ENCODE measurements at regions not wholly inside any gene's neighbourhood (a gene's known extent, or its start where the extent isn't known, plus 50 kb on each side); places are given as distances from the start of the nearest gene placed in this dataset.
"Not testable (repeated sequence)": the region's sequence is repeated elsewhere in the genome, so short reads cannot be mapped to it uniquely, and the experiment has no call there.

GRCh38 chr5:153939101-153939500 is 99.6 kb downstream of the FAM114A2 start:
- no peak for DNase-seq

- no peak for DNase-seq
These were observed 100.4 kb downstream of the FAM114A2 start for GRCh38 chr5:153938191-153938842.

- no peak for DNase-seq
These were observed 101.0 kb downstream of the FAM114A2 start for GRCh38 chr5:153937661-153938060.

GRCh38 chr5:153935151-153935550 is 103.6 kb downstream of the FAM114A2 start:
- DNase-seq = not testable (repeated sequence)

GRCh38 chr5:153926201-153926600 is 112.5 kb downstream of the FAM114A2 start:
- DNase-seq = no peak

GRCh38 chr5:153919161-153919560 is 119.5 kb downstream of the FAM114A2 start:
- no peak for DNase-seq

GRCh38 chr5:153907170-153907775 is 131.4 kb downstream of the FAM114A2 start:
- DNase-seq = no peak

GRCh38 chr5:153905219-153905618 is 133.5 kb downstream of the FAM114A2 start:
- DNase-seq = peak; percentile 61

- DNase-seq = no peak
These were observed 135.4 kb downstream of the FAM114A2 start for GRCh38 chr5:153903321-153903720.

- no peak for DNase-seq
These were observed 136.7 kb downstream of the FAM114A2 start for GRCh38 chr5:153902016-153902415.

- no peak for DNase-seq
These were observed 137.3 kb downstream of the FAM114A2 start for GRCh38 chr5:153901449-153901848.

GRCh38 chr5:153900703-153901395 is 137.9 kb downstream of the FAM114A2 start:
- no peak for DNase-seq

- DNase-seq = no peak
These were observed 139.0 kb downstream of the FAM114A2 start for GRCh38 chr5:153899746-153900145.

- no peak for DNase-seq
These were observed 142.0 kb downstream of the FAM114A2 start for GRCh38 chr5:153896701-153897100.

GRCh38 chr5:153896117-153896516 is 142.6 kb downstream of the FAM114A2 start:
- no peak for DNase-seq

GRCh38 chr5:153895266-153895665 is 143.4 kb downstream of the FAM114A2 start:
- DNase-seq = peak; percentile 11

GRCh38 chr5:153893817-153894216 is 144.9 kb downstream of the FAM114A2 start:
- no peak for DNase-seq

GRCh38 chr5:153891394-153891793 is 147.3 kb downstream of the FAM114A2 start:
- DNase-seq = no peak

GRCh38 chr5:153888781-153889180 is 149.9 kb downstream of the FAM114A2 start:
- DNase-seq = no peak

- peak; percentile 60 for DNase-seq
These were observed 153.6 kb downstream of the FAM114A2 start for GRCh38 chr5:153885141-153885540.

- DNase-seq = no peak
These were observed 154.1 kb downstream of the FAM114A2 start for GRCh38 chr5:153884612-153884957.

- peak; percentile 45 for DNase-seq
These were observed 154.7 kb downstream of the FAM114A2 start for GRCh38 chr5:153883854-153884611.

GRCh38 chr5:153881687-153882086 is 157.0 kb downstream of the FAM114A2 start:
- DNase-seq = no peak

GRCh38 chr5:153880106-153880505 is 158.6 kb downstream of the FAM114A2 start:
- no peak for DNase-seq
